Adrenal gland (tissue), 9 donors: ENCODE measurements at regions not wholly inside any gene's neighbourhood (a gene's known extent, or its start where the extent isn't known, plus 50 kb on each side); places are given as distances from the start of the nearest gene placed in this dataset.

ENCODE experiments used
- DNase-seq, 7 donors: peaks; one replicate each; pipeline ENCODE4 v3.0.0-alpha.2; 2019 to 2020
- H3K27ac ChIP-seq, 5 donors: fragments of 200-600 bp; sonication (generic) in 4 of 5; 1 replicate in 3 of 5; 2 replicates in 2 of 5; pipeline versions ENCODE4 v1.5.1 to v1.8.0; 2016 to 2020; ENCODE audit warnings: mild to moderate bottlenecking in 1 of 5
- H3K27me3 ChIP-seq: fragments of 200-600 bp; 2 replicates; pipeline ENCODE4 v1.8.0; 2021
- H3K36me3 ChIP-seq, 2 donors: fragments of 200-600 bp; replicated peaks in 1 of 2; 1 replicate in 1 of 2; 2 replicates in 1 of 2; pipeline versions ENCODE4 v1.5.1 to v1.8.0; 2018 to 2022
- H3K4me1 ChIP-seq, 2 donors: fragments of 200-600 bp; replicated peaks in 1 of 2; 1 replicate in 1 of 2; 2 replicates in 1 of 2; pipeline versions ENCODE4 v1.5.1 to v1.8.0; 2018 to 2021
- H3K4me3 ChIP-seq, 4 donors: fragments of 200-600 bp; sonication (generic) in 3 of 4; one replicate each; pipeline ENCODE4 v1.5.1; 2016 to 2018
- H3K9me3 ChIP-seq, 3 donors: fragments of 200-600 bp; sonication (generic) in 1 of 3; replicated peaks in 1 of 3; 1 replicate in 2 of 3; 2 replicates in 1 of 3; pipeline versions ENCODE4 v1.5.1 to v1.8.0; 2016 to 2021
- POLR2A ChIP-seq, 2 donors: fragments of 450-650 bp; IDR thresholded peaks; one replicate each; pipeline ENCODE4 v1.6.1; 2017; ENCODE audit warnings: antibody characterized with exemption in 2 of 2, mild to moderate bottlenecking in 2 of 2, moderate library complexity in 1 of 2
- WGBS, 4 donors: extraction: QIAGEN DNeasy Blood & Tissue Kit in 2 of 4; methylation state at CpG; one replicate each; pipeline versions ENCODE4 v1.1.5 to v1.1.7; 2013 to 2017; 5-methylcytosine and 5-hydroxymethylcytosine counted together
- intact Hi-C, 2 donors: fragments of 100-400 bp; cut with DNase I; formaldehyde crosslinking; loops; one replicate each; pipeline versions ENCODE4 v1.14.1 to v1.15.0; 2022 to 2023
- TF ChIP-seq, protein P1 (sequence below), 6 experiments: fragments of 450-650 bp in 4 of 6; fragments of 200-600 bp in 2 of 6; sonication (generic) in 1 of 6; IDR thresholded peaks; 1 replicate in 5 of 6; 2 replicates in 1 of 6; pipeline versions ENCODE4 v1.5.1 to v1.8.0; 2016 to 2021; ENCODE audit warnings: antibody characterized with exemption in 6 of 6, mild to moderate bottlenecking in 2 of 6, moderate library complexity in 1 of 6
- donor health status: healthy with polysubstance abuse.
- donor health status: Bipolar disorder and iron deficiency.
- donor health status: DM: yes; HTN: yes; CAD: no.
- donor health status: DM: no; HTN: no; CAD: no.
- donor health status: DM: no; HTN: no; CAD: no.

DNA sequence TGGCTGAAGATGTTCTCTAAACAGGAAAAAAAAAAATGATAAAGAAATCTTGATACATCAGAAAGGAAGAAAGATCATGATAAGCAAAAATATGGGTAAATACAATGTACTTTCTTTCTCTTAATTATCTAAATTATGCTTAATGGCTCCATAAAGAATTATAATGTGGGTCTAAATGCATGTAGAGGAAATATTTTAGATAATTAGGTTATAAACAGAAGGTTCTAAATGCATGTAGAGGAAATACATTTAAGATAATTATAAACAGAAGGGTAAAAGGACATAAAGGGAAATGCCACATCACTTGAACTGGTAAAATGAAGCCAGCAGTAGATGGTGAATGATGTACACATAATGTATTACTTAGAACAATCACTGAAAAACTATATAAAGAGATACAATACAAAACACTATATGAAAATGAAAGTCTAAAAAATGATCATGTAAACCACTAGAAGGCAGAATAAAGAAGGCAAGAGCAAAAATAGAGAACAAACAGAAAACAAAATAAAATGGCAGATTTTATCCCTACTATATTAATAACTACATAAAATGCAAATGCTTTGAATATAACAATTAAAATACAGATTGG is 308.4 kb upstream of the CDH2 start:
- TF ChIP-seq, protein P1, sequence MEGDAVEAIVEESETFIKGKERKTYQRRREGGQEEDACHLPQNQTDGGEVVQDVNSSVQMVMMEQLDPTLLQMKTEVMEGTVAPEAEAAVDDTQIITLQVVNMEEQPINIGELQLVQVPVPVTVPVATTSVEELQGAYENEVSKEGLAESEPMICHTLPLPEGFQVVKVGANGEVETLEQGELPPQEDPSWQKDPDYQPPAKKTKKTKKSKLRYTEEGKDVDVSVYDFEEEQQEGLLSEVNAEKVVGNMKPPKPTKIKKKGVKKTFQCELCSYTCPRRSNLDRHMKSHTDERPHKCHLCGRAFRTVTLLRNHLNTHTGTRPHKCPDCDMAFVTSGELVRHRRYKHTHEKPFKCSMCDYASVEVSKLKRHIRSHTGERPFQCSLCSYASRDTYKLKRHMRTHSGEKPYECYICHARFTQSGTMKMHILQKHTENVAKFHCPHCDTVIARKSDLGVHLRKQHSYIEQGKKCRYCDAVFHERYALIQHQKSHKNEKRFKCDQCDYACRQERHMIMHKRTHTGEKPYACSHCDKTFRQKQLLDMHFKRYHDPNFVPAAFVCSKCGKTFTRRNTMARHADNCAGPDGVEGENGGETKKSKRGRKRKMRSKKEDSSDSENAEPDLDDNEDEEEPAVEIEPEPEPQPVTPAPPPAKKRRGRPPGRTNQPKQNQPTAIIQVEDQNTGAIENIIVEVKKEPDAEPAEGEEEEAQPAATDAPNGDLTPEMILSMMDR (IDR thresholded peaks at IDR 0.05): no peak
- no peak for TF ChIP-seq POLR2A (IDR thresholded peaks at IDR 0.05)
- no peaks in the 10 kb centered on the region for H3K27me3 ChIP-seq
- no peaks in the 10 kb centered on the region for H3K4me1 ChIP-seq
- no peak for DNase-seq
- H3K9me3 ChIP-seq: no peaks in the 10 kb centered on the region
- no peak overlapping the region for H3K4me3 ChIP-seq
- no peaks in the 10 kb centered on the region for H3K36me3 ChIP-seq
- no peak overlapping the region for H3K27ac ChIP-seq
- intact Hi-C loops: no loop called here

DNA sequence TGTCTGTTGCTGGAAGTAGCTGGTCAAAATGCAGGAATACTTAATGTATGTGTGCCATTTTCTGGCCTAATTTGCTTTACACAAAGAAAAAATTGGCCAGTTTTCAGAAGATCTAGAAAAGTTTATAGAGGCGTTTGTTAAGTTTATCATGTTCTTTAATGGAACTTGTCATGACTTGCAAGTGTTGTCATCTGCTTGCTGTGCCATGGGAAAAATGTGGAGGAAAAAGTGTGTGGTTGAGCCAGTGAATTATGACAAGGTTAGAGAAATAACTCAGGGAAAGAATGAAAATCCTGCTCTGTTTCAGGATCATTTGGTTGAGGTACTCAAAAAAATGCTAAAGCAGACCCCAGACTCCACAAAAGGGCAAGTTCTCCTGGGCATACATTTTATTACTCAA is 301.6 kb upstream of the CDH2 start:
- intact Hi-C loops: no loop called here
- TF ChIP-seq POLR2A (IDR thresholded peaks at IDR 0.05): no peak
- TF ChIP-seq, protein P1 (IDR thresholded peaks at IDR 0.05): no peak
- 71 to 75% (median 74%) methylated on average over 1 of the region's 1 CpG for WGBS, 4 donors
- no peaks in the 10 kb centered on the region for H3K36me3 ChIP-seq
- H3K27ac ChIP-seq: no peak overlapping the region
- no peaks in the 10 kb centered on the region for H3K4me1 ChIP-seq
- no peaks in the 10 kb centered on the region for H3K9me3 ChIP-seq
- H3K27me3 ChIP-seq: no peaks in the 10 kb centered on the region
- no peak for DNase-seq
- H3K4me3 ChIP-seq: no peak overlapping the region

DNA sequence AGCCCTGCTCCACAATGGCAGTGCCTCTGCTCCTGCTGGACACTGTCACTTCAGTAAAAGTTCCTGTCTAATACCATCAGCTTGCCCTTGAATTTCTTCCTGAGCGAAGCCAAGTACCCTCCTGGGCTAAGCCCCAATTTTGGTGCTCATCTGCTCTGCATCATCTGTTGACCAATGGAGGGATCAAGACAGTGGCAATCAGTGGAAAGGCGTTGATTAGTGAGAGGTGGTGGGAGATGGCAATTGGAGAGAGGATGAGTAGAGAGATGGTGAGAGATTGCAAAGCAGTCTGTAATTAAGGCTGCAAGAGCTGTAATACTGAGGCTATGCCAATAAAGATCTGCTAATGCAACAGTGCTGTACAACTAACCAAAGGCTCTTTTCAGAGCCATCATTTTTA is 299.4 kb upstream of the CDH2 start:
- Histone ChIP-seq H3K9me3 (no peaks in the 10 kb centered on the region), H3K27ac (no peak overlapping the region), H3K36me3 (no peaks in the 10 kb centered on the region), H3K27me3 (no peaks in the 10 kb centered on the region), H3K4me1 (no peaks in the 10 kb centered on the region), H3K4me3 (no peak overlapping the region)
- WGBS, 4 donors: 84 to 86% (median 84%) methylated on average over 2 of the region's 2 CpGs
- no peak for DNase-seq
- intact Hi-C loops: no loop called here
- TF ChIP-seq, protein P1 (IDR thresholded peaks at IDR 0.05): no peak
- no peak for TF ChIP-seq POLR2A (IDR thresholded peaks at IDR 0.05)

DNA sequence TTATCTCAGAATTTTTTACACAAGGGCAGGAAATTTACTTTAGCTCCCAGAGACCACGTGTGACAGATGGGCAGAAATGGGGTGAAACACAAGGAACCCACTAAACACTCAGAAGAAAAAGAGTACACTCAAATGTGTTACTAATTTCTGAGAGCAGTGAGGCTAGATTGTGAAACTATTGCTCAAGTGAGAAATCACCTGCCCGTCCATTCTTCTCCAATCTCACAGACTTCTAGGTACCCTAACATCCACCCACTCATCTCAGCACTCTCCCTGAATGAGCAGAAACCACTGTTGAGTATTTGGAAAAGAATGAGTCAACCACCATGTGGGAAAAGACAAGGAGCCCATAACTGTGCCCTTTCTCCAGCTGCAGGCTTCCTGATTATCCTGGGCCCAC is 293.0 kb upstream of the CDH2 start:
- WGBS, 4 donors: 49 to 65% (median 58%) methylated on average over 2 of the region's 2 CpGs
- TF ChIP-seq POLR2A (IDR thresholded peaks at IDR 0.05): no peak
- TF ChIP-seq, protein P1 (IDR thresholded peaks at IDR 0.05): no peak
- no peaks in the 10 kb centered on the region for H3K4me1 ChIP-seq
- no peak overlapping the region for H3K27ac ChIP-seq
- intact Hi-C loops: no loop called here
- H3K4me3 ChIP-seq: no peak overlapping the region
- no peaks in the 10 kb centered on the region for H3K27me3 ChIP-seq
- no peaks in the 10 kb centered on the region for H3K36me3 ChIP-seq
- no peaks in the 10 kb centered on the region for H3K9me3 ChIP-seq
- no peak for DNase-seq
